ENCODE measurements at regions not wholly inside any gene's neighbourhood (a gene's known extent, or its start where the extent isn't known, plus 50 kb on each side); places are given as distances from the start of the nearest gene placed in this dataset.

DNA sequence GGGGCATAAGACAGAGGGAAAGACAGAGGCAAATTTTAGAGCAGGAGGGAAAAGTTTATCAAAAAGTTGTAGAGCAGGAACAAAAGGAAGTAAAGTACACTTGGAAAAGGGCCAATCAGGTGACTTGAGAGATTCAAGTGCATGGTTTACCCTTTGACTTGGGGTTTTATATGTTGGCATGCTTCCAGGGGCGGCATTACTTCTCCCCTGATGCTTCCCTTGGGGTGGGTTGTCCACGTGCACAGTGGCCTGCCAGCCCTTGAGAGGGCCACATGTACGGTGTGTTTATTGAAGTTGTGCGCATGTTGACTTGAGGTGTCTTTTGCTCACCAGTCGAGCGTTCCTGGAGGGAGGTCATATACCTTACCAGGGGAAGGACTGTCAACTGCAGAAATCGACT, 259.5 kb upstream of the JARID2 start:
- Mint-ChIP-seq H3K27ac (ENCODE audit: unreplicated experiment) (no peak overlapping the region), H3K9me3 (ENCODE audit: low read depth, unreplicated experiment) (no peaks in the 10 kb centered on the region), H3K4me1 (ENCODE audit: low read depth, unreplicated experiment) (peaks cover 24% of the 10 kb centered on the region), H3K36me3 (ENCODE audit: insufficient read depth, unreplicated experiment) (no peaks in the 10 kb centered on the region), H3K27me3 (ENCODE audit: unreplicated experiment) (no peaks in the 10 kb centered on the region), H3K4me3 (ENCODE audit: low read depth, unreplicated experiment) (no peak overlapping the region)
- CTCF ChIA-PET = no interaction called here
- peak; percentile 5 for DNase-seq
- no TSS peak for BruUV-seq (replicated peaks)
- intact Hi-C loops (cut with micrococcal nuclease; ENCODE audit: unreplicated experiment) = no loop called here
- no peak for TF ChIP-seq CTCF (IDR thresholded peaks at IDR 0.05; ENCODE audit: unreplicated experiment)

DNA sequence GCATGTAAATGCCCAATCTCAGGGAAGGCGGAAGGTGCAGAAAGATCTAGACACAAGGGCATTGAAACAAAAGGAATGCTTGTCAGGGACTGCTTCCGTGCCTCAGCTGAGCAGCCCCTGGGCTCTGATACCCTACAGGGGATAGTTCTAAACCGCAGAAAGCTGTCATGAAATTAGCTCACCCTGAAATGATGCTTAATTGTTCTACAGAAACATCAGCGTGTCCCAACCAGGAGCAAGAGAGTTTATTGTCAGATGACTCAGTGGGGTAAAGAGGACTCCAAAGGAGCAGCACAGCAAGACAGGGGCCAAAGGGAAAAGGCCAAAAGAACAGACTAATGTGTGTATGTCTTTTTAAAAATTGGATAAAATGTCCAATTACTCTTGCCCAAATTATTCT, 258.4 kb upstream of the JARID2 start:
- Mint-ChIP-seq H3K36me3 (ENCODE audit: insufficient read depth, unreplicated experiment) (no peaks in the 10 kb centered on the region), H3K27me3 (ENCODE audit: unreplicated experiment) (no peaks in the 10 kb centered on the region), H3K4me3 (ENCODE audit: low read depth, unreplicated experiment) (no peak overlapping the region), H3K9me3 (ENCODE audit: low read depth, unreplicated experiment) (no peaks in the 10 kb centered on the region), H3K4me1 (ENCODE audit: low read depth, unreplicated experiment) (peaks cover 24% of the 10 kb centered on the region), H3K27ac (ENCODE audit: unreplicated experiment) (no peak overlapping the region)
- no TSS peak for BruUV-seq (replicated peaks)
- intact Hi-C loops (cut with micrococcal nuclease; ENCODE audit: unreplicated experiment) = no loop called here
- CTCF ChIA-PET = no interaction called here
- no peak for TF ChIP-seq CTCF (IDR thresholded peaks at IDR 0.05; ENCODE audit: unreplicated experiment)
- no peak for DNase-seq

GRCh38 chr6:14992382-14992781, 253.5 kb upstream of the JARID2 start:
- Mint-ChIP-seq H3K36me3 (ENCODE audit: insufficient read depth, unreplicated experiment) (no peaks in the 10 kb centered on the region), H3K4me1 (ENCODE audit: low read depth, unreplicated experiment) (no peaks in the 10 kb centered on the region), H3K9me3 (ENCODE audit: low read depth, unreplicated experiment) (no peaks in the 10 kb centered on the region), H3K4me3 (ENCODE audit: low read depth, unreplicated experiment) (no peak overlapping the region), H3K27ac (ENCODE audit: unreplicated experiment) (no peak overlapping the region), H3K27me3 (ENCODE audit: unreplicated experiment) (no peaks in the 10 kb centered on the region)
- DNase-seq = no peak
- no peak for TF ChIP-seq CTCF (IDR thresholded peaks at IDR 0.05; ENCODE audit: unreplicated experiment)
- intact Hi-C loops (cut with micrococcal nuclease; ENCODE audit: unreplicated experiment) = no loop called here
- BruUV-seq (replicated peaks) = no TSS peak
- CTCF ChIA-PET = no interaction called here

DNA sequence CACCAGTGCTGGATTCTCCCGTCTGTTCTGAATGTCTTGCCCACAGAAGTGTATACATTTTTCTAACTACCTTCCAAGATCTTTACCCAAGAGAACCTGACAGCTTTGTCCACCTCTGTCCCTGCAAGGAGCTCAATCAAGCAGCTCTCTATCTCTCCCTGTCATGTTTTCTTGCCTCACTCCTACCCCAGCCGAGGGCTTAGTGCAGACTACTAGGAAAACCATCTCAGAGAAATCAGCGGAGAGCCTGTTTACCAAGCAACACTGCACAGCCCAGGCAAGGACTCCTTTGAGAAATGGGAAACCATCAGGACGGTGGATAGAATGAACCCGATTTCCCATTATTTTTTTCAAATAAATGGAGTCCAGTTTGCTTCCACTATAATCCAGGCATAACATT, 250.7 kb upstream of the JARID2 start:
- no peaks in the 10 kb centered on the region for H3K4me1 Mint-ChIP-seq (ENCODE audit: low read depth, unreplicated experiment)
- no peaks in the 10 kb centered on the region for H3K36me3 Mint-ChIP-seq (ENCODE audit: insufficient read depth, unreplicated experiment)
- H3K4me3 Mint-ChIP-seq (ENCODE audit: low read depth, unreplicated experiment) = no peak overlapping the region
- no peaks in the 10 kb centered on the region for H3K27me3 Mint-ChIP-seq (ENCODE audit: unreplicated experiment)
- no peak for DNase-seq
- CTCF ChIA-PET = no interaction called here
- no peak overlapping the region for H3K27ac Mint-ChIP-seq (ENCODE audit: unreplicated experiment)
- intact Hi-C loops (cut with micrococcal nuclease; ENCODE audit: unreplicated experiment) = no loop called here
- no TSS peak for BruUV-seq (replicated peaks)
- no peak for TF ChIP-seq CTCF (IDR thresholded peaks at IDR 0.05; ENCODE audit: unreplicated experiment)
- no peaks in the 10 kb centered on the region for H3K9me3 Mint-ChIP-seq (ENCODE audit: low read depth, unreplicated experiment)
